Stimulated activated CD8-positive, alpha-beta memory T cell treated with anti-CD3 and anti-CD28 coated beads, Interleukin-4, amount 100 ng/mL, for 48 hours (primary cell): ENCODE measurements at regions not wholly inside any gene's neighbourhood (a gene's known extent, or its start where the extent isn't known, plus 50 kb on each side); places are given as distances from the start of the nearest gene placed in this dataset.

Experiments
- DNase-seq: peaks from one replicate; pipeline ENCODE4 v3.0.0-alpha.2; 2020

DNA sequence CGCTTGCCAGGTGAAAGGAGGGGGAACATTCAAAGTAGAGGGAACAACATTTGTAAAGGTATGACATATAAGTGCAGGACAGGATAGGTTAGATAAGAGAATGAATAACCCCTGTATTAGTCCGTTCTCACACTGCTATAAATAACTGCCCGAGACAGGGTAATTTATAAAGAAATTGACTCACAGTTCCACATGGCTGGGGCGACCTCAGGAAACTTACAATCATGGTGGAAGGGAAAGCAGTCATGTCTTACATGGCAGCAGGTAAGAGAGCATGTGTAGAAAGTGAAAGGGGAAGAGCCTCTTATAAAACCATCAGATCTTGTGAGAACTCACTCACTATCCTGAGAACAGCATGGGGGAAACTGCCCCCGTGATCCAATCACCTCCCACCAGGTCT lies 223.8 kb downstream of the SOX9 start:
- no peak for DNase-seq

DNA sequence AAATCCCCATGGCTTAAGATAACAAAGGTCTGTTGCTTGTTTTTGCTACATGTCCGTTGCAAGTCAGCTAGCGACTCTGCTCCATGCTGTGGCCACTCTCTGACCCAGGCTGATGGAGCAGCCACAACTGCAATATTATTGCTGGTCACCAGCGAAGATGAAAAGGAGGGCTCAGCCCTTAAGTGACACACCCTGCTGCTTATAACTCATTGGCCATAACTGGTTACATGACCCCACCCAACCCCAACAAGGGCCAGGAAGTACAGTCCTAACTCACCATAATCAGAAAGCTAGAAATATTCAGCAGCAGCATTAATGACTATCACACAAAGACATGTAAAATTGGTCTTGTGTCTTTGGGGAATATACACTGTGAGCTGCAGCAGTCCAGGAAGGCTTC lies 224.3 kb downstream of the SOX9 start:
- no peak for DNase-seq

DNA sequence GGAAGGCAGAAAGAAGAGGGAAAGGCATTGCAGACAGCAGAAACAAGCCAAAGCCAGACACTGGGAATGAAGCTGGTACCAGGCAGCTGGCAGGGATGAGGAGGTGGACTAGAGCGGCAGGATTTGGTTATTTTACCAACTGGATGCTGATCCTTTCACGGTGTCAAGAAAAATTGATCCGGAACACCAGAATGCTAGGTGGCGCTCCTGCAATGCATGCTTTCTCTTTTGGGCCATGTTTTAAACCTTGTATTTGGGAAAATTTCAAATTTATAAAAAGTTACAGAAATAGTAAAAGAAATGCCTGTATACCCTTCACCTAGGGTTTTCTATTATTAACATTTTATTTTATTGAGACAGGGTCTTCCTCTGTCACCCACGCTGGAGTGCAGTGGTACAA lies 224.7 kb downstream of the SOX9 start:
- no peak for DNase-seq

DNA sequence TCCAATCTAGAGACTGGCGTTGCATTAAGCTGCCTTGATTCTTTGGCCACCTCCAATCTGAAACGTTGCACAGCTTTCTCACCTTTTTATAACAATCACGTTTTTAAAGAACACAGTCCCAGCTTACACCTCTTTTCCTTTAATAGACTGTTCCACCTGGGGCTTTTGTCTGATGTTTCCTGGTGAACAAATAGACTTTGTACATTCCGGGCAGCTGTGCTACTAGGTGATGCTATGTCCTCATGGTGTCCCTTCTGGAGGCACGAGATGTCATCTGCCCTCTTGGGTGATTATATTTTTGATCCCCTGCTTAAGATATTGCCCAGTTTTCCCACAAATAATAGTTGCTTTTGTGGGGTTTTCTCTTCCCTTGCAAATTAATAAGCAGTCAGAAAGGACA lies 225.5 kb downstream of the SOX9 start:
- no peak for DNase-seq

DNA sequence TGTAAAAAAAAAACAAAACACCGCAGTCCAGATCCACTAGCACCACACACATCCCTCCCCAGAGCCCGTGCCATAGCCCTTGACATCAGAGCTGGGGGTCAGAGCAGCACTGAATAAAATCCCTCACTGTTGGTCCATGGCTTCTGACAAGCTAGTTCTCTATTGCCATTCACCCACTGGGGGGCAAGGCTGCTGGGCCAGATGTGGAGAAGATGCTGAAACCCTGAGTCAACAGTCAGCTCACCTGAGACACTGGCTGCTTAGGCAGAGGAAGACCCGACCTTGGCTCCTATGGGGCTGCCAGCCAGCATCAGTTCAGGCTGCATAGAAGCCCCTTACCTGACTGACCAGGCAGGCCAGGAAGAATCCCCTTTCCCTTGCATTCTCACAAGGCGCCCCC lies 228.2 kb downstream of the SOX9 start:
- no peak for DNase-seq

DNA sequence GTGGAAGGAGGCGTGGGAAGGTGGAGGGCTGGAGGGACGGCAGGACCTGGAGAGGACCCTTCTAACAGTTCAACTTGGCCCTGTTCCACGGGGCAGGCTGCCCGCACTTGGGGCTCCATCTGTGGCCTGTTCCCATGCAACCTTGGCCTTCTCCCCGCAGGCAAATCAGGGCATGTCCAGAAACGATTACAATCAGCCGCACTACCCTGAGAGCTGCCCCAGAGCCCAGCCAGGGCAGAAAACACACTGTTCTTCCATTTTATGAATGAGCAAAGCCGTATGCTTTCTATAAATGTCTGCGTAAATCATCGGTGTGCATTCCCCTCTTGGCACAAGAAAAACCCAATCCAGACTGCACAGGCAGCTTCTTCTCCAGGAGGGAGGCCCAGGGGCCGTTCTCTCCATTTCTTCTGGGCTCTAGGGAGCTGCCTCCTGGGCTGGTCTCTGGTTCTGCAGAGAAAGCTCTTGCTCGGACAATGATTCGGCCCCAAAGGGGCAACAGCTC lies 228.7 kb downstream of the SOX9 start:
- DNase-seq = no peak

DNA sequence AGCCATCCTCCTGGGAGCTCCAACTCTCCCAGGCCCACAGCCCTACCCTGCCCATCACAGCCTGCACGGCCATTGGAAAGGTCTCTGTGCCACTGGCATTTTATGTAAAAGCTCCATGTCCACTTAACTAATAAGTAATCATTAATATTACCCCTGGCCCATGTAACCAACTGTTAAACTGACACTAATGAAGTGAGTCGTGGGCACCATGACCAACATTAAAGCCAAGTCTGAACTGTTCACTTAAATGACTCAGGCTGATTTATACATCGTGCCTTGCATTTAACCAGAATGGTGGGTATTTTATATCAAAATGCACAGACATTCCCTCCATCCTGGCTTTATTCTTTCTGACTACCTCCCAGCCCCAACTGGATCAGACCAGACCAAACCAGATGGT lies 229.3 kb downstream of the SOX9 start:
- no peak for DNase-seq

DNA sequence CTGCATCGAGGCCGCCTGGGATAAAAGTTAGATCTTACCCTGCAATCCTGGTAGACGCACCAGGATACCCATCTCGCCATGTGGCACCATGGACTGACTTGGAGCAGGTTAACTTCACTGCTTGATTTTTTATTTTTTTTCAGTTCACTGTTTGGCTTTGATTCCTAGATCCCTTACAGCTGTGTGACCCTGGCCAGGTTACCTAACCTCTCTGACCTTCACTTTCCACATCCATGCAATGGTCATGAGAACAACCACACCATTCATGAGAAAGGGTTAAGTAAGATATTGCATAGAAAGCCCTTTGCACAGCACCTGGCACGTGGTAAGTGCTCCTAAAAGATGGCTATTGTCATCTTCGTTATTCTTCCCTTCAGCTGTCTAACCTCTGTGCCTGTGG lies 230.5 kb downstream of the SOX9 start:
- no peak for DNase-seq

DNA sequence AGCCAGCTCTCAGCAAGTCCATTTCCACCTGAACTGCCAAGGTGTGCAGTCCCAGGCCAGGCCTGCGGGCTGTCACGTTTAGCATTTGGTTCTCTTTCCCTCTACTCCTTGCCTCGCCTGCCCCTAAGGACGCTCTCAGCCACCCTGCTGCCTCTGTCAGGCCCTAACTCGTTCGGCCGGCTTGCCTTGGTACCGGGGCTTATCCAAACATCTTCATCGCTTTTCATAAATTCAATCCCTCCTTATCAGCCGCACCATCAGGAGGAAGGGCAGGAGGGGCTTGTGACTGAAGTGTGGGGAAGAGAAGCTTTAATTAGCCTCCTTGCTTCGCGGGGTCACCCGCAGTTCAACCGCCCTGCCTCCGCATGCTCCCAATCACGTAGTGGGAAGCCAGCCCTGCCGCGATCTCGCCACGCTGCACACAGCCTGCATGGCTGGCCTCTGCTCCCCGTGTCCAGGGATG lies 231.1 kb downstream of the SOX9 start:
- DNase-seq = no peak

DNA sequence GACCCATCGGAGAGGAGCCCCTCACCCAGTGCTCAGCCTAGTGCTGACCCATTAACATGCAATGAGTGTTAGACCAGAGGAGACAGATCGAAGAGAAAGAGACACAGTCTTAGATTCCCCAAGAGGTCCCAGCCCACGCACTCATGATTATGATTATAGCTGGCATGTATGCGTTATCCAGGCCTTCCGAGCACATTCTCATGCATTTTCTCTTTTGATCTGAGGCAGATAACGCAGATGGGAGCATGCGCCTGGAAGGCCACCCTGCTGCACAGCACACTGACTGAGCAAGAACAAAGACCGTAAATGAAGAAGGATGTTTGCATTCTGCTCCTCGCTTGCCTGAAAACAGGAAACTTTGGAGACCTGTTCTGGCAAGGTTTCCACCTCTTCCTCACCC lies 232.7 kb downstream of the SOX9 start:
- DNase-seq = no peak

DNA sequence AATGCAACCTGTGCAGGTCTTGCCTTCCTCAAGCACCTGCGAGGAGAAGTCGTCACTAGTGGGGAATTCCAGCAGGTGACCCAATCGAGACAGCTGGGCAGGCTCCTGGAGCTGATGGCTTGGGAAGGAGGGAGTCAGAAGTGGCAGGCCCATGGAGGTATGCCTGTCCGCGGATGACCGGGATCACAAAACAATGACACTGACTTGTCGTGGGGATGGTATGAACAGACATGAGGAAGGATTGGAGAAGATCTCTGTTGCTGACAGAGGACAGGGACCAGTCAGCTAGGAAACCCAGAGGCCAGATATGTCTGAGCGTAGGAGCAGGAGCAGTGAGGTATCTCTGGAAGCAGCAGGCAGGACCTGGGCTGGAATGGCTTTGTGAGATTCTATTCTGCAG lies 233.3 kb downstream of the SOX9 start:
- no peak for DNase-seq

DNA sequence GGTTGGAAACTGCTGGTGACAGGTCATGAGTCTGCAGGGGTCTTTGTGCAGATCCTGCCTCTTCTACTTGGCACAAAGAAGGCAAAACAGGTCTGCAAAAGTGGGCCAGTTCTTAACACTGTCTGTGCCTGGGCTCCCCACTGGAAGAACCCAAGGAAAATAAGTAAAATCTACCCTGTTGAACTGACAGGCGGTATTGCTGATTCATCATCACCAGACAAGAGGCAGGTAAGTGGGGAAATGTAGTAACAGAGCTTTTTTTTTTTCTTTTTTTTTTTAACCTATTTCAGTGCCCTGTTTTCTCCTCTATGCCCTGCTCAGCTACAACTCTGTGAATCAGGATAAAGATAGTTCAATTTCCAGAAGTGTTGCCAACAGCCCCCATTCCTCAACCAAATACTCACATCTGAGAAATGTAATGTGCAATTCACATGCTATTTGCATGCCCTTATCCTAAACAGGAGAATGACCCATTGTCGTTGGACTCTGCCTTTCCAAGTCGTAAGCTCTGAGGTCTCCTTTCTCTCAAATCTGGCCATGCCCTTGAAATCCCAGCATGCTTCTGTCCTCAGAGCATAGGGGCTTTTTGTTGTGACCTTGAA lies 237.0 kb downstream of the SOX9 start:
- DNase-seq = no peak

DNA sequence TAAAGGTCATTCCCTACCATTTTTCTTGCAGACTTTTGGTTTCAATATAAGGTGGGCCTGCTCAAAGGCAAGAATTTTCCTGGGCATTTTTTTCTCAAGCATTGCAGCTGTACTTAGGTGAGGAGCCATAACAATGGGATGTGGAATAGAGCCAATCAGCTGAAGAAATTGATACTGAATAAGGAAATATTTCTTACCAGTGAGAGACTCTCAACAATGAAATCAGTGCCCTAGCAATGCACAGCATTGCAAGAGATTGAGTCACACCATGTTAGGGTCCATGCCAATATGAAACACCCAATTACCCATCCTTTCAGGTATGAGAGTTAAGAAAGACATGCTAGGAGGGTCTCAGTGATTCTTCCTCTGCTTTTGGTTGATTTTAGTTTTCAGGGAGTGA lies 237.6 kb downstream of the SOX9 start:
- no peak for DNase-seq

DNA sequence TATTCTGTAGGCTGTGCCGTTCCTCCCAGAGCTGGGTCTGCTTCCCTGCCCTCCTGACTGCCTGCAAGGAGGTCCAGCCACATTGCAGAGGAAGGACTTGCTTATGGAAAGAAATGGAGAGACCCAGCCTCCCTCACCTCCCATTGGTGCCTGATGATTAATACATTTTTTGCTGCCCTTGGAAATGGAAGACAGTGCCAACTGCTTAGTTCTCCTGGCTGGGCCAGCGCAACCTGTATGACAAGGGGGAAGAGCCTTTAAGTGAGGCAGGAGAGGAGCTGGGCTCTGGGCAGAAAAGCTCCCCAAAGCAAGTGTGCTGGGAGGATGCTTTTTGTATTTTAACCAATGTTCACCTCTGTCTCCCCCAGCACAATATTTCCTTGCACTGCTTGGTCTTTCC lies 238.5 kb downstream of the SOX9 start:
- no peak for DNase-seq

DNA sequence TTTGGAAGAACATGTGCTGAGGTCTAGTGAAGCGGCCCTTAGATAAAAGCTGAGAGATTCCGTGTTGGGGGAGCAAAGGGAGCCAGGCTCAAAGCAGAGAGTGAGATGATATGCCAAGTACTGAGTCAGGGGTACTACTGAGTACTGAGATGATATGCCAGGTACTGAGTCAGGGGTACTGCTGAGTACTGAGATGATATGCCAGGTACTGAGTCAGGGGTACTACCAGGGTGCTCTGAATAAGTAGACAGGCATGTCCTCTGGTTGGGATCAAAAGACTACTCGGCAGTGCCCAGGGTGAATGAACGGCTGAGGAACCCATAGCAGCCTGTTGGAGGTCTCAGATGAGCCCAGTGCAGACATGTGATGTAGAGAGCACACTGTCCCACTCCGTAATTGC lies 239.0 kb downstream of the SOX9 start:
- DNase-seq = no peak

DNA sequence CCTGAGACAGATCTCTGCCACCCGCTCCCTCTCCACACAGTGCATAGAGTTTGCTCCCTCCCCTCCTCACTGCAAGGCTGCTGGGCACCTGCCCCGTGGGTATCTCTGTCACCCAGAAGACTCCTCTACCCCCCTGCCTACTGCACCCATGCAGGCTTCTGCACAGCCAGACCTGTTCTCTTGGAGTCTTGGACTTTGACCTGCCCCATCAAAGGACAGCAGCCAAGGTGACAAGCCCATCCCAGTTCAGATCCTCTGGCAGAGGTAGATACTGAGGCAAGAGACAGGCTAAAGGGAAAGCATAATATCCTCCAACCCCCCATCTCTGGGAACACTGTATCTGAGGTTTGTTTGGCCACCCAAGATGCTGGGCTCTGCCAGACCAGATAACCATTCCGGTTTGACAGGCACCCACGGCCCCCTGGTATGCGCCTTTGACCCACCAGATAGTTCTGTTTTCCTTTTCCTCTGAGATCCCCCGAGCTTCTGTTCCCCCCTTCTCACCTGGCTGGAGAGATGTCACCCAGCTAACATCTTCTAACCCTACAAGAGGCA lies 239.6 kb downstream of the SOX9 start:
- DNase-seq = no peak

DNA sequence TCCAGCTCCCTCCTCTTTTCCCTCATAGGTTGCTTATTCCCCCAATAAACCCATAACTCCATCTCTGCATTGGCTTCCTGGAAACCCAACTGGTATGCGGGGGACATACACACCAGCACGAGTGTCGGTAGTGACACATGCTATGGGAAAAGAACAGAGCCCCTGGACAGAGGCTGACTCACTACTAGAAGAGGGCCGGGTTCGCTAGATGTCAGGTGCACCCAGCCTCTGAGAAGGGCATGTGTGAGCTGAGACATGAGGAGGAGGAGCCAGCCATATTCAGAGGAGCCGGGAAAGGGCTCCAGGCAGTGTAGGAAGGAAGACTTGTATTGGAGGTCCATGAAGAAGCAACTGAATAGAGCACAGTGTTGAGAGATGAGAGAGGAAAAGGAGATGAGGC lies 241.1 kb downstream of the SOX9 start:
- no peak for DNase-seq

DNA sequence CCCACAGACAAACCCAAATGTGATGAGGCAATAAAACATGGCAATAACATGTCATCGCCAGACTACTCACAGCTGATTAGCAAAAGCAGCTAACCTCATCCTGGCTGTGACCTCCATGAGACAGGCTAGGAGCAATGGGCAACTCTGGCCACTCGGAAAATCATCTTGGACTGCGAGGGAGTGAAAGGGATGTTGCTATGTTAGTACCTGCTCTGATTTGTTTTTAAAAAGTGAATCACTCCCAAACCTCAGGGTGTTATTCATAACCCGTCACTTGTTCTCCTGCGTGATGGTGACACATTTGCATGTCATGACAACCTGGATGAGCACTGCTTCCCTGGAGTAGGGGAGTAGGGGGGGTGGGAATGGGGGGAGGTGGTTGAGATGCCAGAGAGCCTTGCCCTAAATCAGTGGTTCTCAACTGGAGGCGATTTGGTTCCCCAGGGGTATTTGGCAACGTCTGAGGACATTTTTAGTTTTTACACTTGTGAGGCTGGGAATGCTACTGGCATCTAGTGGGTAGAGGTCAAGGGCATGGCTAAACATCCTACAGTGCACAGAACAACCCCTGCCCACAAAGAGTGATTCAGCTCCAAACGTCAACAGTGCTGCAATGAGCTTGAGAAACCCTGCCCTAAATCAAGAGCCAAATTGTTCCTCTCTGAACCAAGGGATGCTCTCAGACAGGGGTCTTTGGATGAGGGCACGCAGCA lies 241.7 kb downstream of the SOX9 start:
- DNase-seq = no peak

DNA sequence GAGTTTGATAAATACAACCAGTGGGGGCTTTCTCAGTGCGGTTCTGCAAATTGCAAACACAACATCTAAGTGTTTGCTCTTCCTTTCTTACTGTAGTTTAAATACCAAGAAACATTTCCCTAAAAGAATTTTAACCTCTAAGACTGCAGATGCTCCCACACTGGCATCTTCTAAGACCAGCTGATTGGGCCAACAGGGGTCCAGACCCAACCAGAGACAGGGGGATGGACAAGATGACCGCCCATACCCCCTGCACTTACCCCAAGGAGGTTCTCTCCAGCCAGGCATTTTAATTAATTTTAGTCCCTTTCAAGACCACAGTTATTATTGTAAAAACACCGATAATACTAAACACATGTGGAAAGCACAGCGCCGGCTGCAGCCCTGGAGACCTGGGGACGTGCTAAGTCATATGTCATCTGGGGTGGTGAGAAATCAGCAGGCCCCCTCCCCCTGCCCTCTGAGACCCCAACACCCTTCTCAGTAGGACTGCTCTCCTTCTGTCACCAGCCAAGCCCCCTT lies 242.3 kb downstream of the SOX9 start:
- DNase-seq = no peak

DNA sequence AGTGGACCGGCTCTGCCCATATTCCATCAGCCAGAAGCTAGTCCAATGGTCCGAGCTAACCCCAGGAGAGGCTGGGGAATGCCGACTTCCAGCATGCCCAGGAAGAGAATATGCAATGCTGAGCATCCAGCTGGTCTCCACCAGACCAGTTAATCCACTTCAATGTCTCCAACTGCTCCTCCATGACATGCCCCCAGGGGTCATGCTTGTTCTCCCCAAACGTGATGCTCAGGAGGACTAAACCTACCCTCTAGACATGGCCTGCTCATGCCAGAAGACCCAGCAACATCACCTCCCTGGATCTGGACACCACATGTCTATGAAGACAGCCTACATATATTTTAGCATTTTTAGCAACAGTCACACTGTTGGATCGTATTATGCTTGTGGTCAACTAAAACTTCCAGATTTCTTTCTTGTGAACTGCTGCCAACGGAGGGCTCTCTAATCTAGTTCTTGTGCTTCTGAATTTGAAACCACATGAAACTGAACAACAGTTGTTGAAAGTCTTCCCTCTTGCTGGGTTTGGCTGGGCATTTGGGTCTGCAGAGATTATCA lies 245.1 kb downstream of the SOX9 start:
- DNase-seq = no peak

DNA sequence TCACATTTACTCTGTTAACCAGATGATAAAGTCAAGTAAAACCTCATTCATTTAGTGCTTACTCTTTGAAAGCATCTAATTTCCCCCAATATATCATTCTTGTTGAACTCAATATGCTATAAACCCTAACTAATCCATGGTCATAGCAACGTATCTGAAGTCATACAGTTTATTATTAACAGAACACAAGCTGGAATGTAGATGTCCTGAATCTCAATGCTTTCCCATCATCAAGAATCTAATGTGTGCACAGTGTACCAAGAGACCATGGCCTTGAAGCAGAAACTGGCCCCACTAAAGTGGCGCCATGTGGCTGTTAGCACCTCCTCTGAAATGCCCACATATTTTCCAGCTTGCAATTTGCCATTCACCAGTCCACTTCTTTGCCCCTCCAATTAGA lies 245.8 kb downstream of the SOX9 start:
- no peak for DNase-seq

DNA sequence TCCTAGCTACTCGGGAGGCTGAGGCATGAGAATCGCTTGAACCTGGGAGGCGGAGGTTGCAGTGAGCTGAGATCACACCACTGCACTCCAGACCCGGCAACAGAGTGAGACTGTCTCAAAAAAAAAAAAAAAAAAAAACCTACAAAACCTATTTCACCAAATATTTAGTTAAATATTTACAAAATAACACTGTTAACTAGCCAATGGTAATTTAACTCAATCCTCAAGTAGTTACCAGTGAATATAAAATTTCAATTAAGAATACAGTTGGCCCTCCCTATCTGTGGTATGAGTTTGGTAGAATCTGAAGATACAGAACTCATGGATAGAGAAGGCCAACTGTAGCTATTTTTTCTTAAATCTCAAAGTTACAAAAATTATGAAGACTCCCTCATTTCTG lies 247.4 kb downstream of the SOX9 start:
- no peak for DNase-seq

DNA sequence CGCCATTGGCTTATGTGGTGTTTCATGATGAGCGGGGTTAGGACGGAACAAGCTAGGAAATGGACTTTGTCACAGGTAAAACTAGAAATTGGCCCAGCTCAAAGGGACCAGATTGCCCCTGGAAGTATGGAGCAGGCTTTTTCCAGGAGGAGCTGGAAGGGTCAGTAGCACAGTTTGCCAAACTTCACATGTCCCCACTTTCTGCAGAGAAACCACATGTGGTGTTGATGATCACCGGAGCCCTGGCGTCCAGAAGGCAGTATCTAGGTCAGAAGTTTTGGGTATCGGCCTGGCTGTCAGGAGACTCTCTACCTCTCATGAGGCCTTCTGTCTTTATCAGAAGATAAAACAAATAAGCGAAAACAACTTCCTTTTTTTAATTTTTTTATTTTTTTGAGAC lies 248.5 kb downstream of the SOX9 start:
- DNase-seq = no peak

DNA sequence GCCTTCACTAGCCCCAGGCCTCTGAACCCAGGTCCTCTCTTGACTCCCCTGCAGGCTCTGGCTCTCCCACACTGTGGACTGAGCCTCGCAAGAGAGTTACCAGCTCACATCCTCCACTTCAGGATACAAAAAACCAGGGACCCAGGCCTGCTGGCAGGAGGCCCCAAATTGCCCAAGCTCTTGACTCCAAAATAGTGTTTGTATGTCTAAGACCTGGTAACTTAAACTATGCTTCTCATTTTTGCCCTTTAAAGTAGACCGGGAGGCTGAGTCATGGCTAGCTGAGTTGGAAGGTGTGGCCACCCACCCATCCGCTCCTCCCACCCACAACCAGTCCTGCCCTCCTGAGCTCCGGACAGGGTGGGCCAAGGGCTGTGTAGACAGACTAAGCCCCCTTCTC lies 250.0 kb downstream of the SOX9 start:
- no peak for DNase-seq
